Cerebellar cortex (tissue), 1 donor: ENCODE measurements at regions not wholly inside any gene's neighbourhood (a gene's known extent, or its start where the extent isn't known, plus 50 kb on each side); places are given as distances from the start of the nearest gene placed in this dataset.
"Not testable (repeated sequence)": the region's sequence is repeated elsewhere in the genome, so short reads cannot be mapped to it uniquely, and the experiment has no call there.

Experiments used
- DNase-seq: peaks from one replicate; pipeline ENCODE4 v3.0.0-alpha.2; 2015; ENCODE audit warnings: low spot score

DNA sequence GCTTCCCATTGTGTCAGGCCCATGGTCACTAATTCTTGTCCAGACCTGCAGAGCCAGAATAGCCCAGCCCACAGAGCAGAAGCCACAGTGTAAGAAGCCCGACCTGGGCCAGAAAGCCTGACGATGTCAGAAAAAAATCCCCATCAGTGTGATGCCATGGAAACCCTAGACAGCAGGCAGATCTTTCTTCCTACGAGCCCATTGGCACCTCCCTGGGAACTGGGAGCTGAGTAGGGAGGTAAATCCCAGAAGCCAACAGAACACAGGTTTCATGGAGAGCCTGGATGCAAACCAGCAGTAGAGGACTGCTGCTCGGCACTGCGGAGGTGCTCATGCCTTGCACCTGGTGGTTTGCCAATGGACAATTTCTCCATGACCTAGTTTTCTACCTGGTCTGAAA, 82.2 kb upstream of the SLC22A16 start:
- peak; percentile 90 for DNase-seq

- no peak for DNase-seq
Observed at GRCh38 chr6:110557199-110557598, 80.8 kb upstream of the SLC22A16 start.

GRCh38 chr6:110556317-110557110, 80.1 kb upstream of the SLC22A16 start:
- no peak for DNase-seq

DNA sequence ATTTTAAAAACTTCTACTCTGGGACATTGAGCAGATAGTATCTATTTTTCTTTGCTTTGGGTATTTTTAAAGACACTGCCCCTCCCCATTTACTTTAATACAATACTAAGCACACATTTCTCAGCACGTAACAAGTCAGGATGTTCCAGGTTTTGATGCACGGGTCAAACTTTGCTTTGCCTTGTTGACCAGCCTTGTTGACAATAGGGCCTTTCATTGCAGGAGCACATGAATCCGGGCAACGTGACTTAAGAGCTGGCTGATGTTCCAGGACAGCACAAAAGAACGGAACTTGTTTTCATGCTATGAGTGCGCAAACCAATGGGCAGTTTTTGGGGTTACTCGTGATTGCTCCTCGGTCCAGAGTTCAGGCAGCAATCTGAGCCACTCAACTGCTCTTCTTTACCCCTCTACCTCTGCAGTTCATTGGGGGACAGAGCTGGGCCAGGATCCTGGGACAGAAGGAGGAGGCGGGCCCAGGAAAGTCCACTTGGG, 78.6 kb upstream of the SLC22A16 start:
- DNase-seq, result no peak

DNA sequence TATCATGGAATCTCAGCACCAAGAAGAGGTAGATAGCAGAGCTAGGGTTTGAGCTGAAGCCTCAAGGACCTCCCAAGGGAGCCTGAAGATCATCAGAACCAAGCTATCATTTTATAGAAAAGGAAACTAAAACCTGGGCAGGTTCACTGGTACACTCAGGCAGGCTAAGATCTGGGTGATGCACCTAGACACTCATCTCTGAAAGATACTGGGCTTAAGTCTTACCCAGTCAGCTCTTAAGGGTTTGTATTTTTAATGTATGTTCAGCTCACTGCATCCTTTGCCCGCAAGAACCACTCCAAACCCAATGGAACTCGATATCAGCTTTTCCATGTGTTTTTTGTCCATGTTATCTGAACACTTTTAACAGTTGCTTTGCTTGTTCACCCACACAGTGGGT, 78.0 kb upstream of the SLC22A16 start:
- DNase-seq, result no peak

- no peak for DNase-seq
Observed at GRCh38 chr6:110552901-110553641, 76.7 kb upstream of the SLC22A16 start.

GRCh38 chr6:110552076-110552475, 75.7 kb upstream of the SLC22A16 start:
- DNase-seq, result no peak

DNA sequence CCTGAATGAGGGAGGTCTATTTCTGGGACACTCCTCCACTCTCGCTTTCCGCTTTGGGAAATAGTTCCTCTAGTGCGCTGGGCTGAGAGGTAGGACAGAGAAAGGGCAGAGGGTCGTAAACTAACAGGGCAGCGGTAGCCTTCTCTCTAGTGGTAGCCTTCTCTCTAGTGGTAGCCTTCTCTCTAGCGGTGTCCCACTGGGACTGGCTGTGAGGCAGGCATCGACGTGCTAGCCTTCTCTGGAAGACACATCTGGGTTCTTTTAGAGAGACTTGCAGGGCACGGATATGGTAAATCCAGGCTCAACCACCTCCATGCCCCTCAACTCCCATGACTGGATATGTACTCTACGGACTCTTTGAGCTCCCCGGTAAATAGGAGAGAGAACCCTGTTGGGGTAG, 74.7 kb upstream of the SLC22A16 start:
- DNase-seq, result no peak

- DNase-seq, result no peak
Observed at GRCh38 chr6:110550353-110550752, 73.9 kb upstream of the SLC22A16 start.

GRCh38 chr6:110549277-110549676, 72.9 kb upstream of the SLC22A16 start:
- DNase-seq, result no peak

GRCh38 chr6:110548110-110548847, 71.9 kb upstream of the SLC22A16 start:
- DNase-seq, result peak; percentile 48

GRCh38 chr6:110547266-110547964, 71.0 kb upstream of the SLC22A16 start:
- no peak for DNase-seq

DNA sequence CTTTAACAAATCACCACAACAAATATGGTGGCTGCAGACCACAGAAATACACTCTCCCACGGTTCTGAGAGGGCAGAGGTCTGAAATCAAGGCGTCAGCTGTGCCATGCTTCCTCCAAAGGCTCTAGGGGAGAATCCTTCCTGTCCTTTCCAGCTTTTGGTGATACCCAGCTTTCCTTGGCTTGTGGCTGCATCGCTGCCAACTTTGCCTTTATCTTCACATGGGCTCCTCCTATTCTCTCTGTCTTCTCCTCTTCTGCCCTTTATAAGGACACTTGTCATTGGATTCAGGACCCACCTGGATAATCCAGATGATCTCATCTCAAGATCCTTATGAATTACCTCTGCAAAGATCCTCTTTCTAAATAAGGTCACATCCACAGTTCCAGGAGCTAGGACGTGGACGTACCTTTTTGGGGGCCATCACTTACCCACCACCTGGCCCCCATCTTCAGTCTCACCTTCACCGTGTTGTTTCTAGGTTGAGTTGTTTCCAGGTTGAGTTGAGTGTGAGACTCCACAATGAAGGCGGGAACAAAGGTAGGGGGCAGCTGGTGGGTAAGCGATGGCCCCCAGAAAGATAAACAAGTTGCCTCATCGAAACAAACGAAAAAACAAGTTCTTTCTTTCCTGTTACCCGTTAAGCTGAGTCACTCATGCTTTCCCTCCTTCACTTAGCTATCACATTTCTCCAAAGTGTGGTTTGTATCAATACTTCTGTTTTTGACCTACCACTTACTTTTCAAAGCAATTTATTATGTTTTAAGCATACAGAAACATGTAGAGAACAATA, 68.9 kb upstream of the SLC22A16 start:
- DNase-seq, result no peak

DNA sequence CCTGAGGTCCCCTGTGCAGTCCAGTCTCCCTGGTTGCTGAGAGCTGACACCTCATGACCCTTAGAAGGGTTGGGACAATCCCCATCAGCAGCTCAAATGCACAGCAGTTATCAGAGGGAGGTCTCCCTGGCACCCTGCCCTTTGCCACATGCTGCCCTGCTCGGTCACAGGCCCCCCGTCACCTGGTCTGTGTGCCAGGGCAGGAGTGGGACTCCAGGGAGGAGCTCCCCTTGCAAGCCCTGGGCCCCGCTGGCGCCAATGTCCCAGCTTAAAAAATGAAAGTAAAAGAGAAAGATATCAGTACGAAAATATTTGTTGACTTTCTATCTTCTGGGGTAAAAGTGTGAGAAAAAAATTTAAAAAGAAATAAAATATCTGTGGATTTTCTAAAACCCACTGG, 68.1 kb upstream of the SLC22A16 start:
- DNase-seq, result no peak

DNA sequence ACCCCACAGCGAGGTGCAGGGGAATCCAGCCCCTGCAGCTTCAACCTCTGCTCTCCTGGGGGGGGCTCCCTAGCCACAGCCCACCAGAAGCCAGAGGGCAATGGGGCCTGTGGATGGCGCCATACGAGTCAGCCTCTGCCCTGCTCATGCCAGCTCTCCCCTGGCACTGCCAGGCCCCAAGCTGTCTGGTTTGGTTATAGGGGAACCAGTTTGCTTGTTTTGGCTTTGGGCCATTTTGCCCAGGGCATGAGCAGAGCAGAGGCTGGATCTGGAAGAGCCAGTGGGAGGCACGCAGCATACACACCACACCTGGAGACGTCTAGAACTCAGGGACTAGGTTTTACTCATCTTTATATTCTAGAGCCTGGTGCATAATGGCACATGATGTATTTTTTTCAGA, 66.7 kb upstream of the SLC22A16 start:
- no peak for DNase-seq

- DNase-seq, result no peak
Observed at GRCh38 chr6:110542311-110543024, 66.1 kb upstream of the SLC22A16 start.

- no peak for DNase-seq
Observed at GRCh38 chr6:110541701-110542309, 65.4 kb upstream of the SLC22A16 start.

DNA sequence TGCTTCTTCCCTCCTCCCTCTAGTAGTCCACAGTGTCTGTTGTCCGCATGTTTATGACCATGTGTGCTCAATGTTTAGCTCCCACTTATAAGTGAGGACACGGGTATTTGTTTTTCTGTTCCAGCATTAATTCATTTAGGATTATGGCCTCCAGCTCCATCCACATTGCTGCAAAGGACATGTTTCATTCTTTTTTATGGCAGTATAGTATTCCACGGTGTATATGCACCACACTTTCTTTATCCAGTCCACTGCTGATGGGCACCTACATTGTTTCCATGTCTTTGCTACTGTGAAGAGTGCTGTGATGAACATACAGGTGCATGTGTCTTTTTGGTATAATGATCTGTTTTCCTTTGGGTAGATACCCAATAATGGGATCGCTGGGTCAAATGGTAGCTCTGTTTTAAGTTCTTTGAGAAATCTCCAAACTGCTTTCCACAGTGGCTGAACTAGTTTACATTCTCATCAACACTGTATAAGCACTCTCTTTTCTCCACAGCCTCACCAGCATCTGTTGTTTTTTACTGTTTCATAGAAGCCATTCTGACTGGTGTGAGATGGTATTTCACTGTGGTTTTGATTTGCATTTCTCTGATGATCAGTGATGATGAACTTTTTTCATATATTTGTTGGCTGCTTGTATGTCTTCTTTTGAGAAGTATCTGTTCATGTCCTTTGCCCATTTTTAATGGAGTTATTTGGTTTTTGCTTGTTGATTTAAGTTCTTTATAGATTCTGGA, 63.0 kb upstream of the SLC22A16 start:
- DNase-seq, result not testable (repeated sequence)

DNA sequence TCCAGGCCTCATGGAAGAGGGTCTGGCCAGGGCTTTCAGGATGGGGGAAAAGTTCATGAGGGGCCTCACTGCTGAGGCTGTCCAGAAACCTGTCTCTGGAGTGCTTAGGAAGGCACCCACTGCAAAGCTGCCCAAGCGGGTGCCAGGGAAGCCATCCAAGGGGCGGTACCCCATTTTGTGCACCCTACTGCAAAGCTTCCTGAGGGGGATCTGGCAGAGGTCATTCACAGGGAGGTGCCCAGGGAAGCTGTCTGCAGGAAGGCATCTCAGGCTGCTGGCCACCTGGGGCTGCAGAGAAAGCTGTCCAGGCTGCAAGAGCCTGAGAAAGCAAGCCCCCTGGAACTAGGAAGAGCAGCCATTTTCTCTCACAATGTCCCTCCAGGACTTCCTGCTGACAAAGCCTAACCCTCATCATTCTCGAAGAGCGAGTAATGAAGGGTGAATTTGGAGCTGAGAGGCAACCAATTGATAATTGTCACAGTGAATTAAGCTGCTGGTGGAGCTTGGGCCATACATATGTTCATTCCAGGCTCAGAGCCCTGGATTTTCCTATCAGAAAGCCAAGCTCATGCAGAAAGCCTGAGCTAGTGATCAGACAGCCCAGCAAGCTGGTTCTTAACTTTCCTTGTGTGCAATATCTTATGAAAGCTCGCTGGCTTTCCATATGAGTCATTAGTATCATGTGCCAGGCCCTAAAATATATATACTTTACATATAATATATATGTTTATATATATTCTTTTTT, 62.2 kb upstream of the SLC22A16 start:
- DNase-seq, result no peak
